Trophoblast cell (in vitro differentiated cells and primary cell): ENCODE measurements at regions not wholly inside any gene's neighbourhood (a gene's known extent, or its start where the extent isn't known, plus 50 kb on each side); places are given as distances from the start of the nearest gene placed in this dataset.

Source experiments
- DNase-seq, 2 donors: peaks; one replicate each; pipeline ENCODE4 v3.0.0-alpha.2; 2016
- H2AFZ ChIP-seq: 2 replicates; pipeline ENCODE4 v1.6.1; 2013; ENCODE audit warnings: low read length, moderate library complexity, mild to moderate bottlenecking; ENCODE audit not compliant: insufficient read depth, poor library complexity
- H2AK5ac ChIP-seq: 2 replicates; pipeline ENCODE4 v1.6.1; 2013; ENCODE audit warnings: mild to moderate bottlenecking, low read length
- H2BK120ac ChIP-seq: 2 replicates; pipeline ENCODE4 v1.6.1; 2013; ENCODE audit warnings: low read length, mild to moderate bottlenecking, moderate library complexity; ENCODE audit not compliant: insufficient read depth, poor library complexity
- H2BK12ac ChIP-seq: 2 replicates; pipeline ENCODE4 v1.6.1; 2013; ENCODE audit warnings: mild to moderate bottlenecking, low read length, moderate library complexity
- H2BK5ac ChIP-seq: 2 replicates; pipeline ENCODE4 v1.6.1; 2013; ENCODE audit warnings: low read length, low read depth, moderate library complexity, mild to moderate bottlenecking; ENCODE audit not compliant: poor library complexity
- H3K14ac ChIP-seq: 2 replicates; pipeline ENCODE4 v1.6.1; 2013; ENCODE audit warnings: mild to moderate bottlenecking, low read length
- H3K18ac ChIP-seq: 2 replicates; pipeline ENCODE4 v1.6.1; 2013; ENCODE audit warnings: mild to moderate bottlenecking, low read length
- H3K23ac ChIP-seq: 2 replicates; pipeline ENCODE4 v1.6.1; 2013; ENCODE audit warnings: low read length
- H3K27ac ChIP-seq: 2 replicates; pipeline ENCODE4 v1.5.1; 2013; ENCODE audit warnings: low read depth, mild to moderate bottlenecking, inconsistent platforms, low read length, moderate library complexity
- H3K27me3 ChIP-seq: 2 replicates; pipeline ENCODE4 v1.6.1; 2013; ENCODE audit warnings: inconsistent platforms, mild to moderate bottlenecking, low read length, moderate library complexity; ENCODE audit not compliant: insufficient read depth
- H3K36me3 ChIP-seq, 2 experiments: 1 replicate in 1 of 2; 2 replicates in 1 of 2; pipeline ENCODE4 v1.6.1; 2013; ENCODE audit warnings: low read length in 2 of 2, mild to moderate bottlenecking in 2 of 2, moderate library complexity in 1 of 2; ENCODE audit not compliant: insufficient read depth in 2 of 2, control insufficient read depth in 1 of 2
- H3K4ac ChIP-seq: 2 replicates; pipeline ENCODE4 v1.6.1; 2013; ENCODE audit warnings: low read depth, mild to moderate bottlenecking, low read length, moderate library complexity
- H3K4me1 ChIP-seq, 2 experiments: 1 replicate in 1 of 2; 2 replicates in 1 of 2; pipeline ENCODE4 v1.6.1; 2013; ENCODE audit warnings: low read length in 2 of 2, mild to moderate bottlenecking in 2 of 2, moderate library complexity in 1 of 2; ENCODE audit not compliant: insufficient read depth in 2 of 2, control insufficient read depth in 1 of 2
- H3K4me2 ChIP-seq: 2 replicates; pipeline ENCODE4 v1.6.1; 2013; ENCODE audit warnings: inconsistent platforms, mild to moderate bottlenecking, low read length, moderate library complexity
- H3K4me3 ChIP-seq: 2 replicates; pipeline ENCODE4 v1.5.1; 2013; ENCODE audit warnings: mild to moderate bottlenecking, low read depth, low read length, inconsistent platforms
- H3K79me1 ChIP-seq: one replicate; pipeline ENCODE4 v1.6.1; 2013; ENCODE audit warnings: low read length
- H3K79me2 ChIP-seq: 2 replicates; pipeline ENCODE4 v1.6.1; 2013; ENCODE audit warnings: low read length, mild to moderate bottlenecking; ENCODE audit not compliant: control insufficient read depth, insufficient read depth, poor library complexity
- H3K9ac ChIP-seq: 2 replicates; pipeline ENCODE4 v1.6.1; 2013; ENCODE audit warnings: mild to moderate bottlenecking, low read length
- H3K9me3 ChIP-seq: 2 replicates; pipeline ENCODE4 v1.6.1; 2013; ENCODE audit warnings: low read depth, mild to moderate bottlenecking, control low read depth, inconsistent platforms, low read length; ENCODE audit not compliant: insufficient read depth
- H4K12ac ChIP-seq: 2 replicates; pipeline ENCODE4 v1.6.1; 2013; ENCODE audit warnings: low read depth, mild to moderate bottlenecking, low read length, moderate library complexity
- H4K8ac ChIP-seq: 2 replicates; pipeline ENCODE4 v1.6.1; 2013; ENCODE audit warnings: low read depth, mild to moderate bottlenecking, low read length, moderate library complexity
- H4K91ac ChIP-seq: one replicate; pipeline ENCODE4 v1.6.1; 2013; ENCODE audit warnings: low read depth, mild to moderate bottlenecking, low read length, moderate library complexity
- WGBS: extraction: QIAGEN DNeasy Blood & Tissue Kit; methylation state at CpG from one replicate; pipeline ENCODE4 v1.1.7; 2013; ENCODE audit warnings: missing lambda C conversion rate; ENCODE audit not compliant: insufficient read length, insufficient coverage; ENCODE audit errors: extremely low coverage; 5-methylcytosine and 5-hydroxymethylcytosine counted together

GRCh38 chr2:187877391-187877790 lies 323.2 kb upstream of the TFPI start:
- Histone ChIP-seq H3K9me3 (no peaks in the 10 kb centered on the region), H4K12ac (no peak overlapping the region)

GRCh38 chr2:187878112-187878511 lies 323.9 kb upstream of the TFPI start:
- Histone ChIP-seq H2AFZ (no peak overlapping the region), H3K4me3 (no peak overlapping the region), H3K14ac (no peak overlapping the region), H3K9ac (no peak overlapping the region), H3K79me2 (no peaks in the 10 kb centered on the region), H3K4me2 (no peak overlapping the region), H4K91ac (no peak overlapping the region), H2BK12ac (no peak overlapping the region), H3K23ac (no peak overlapping the region), H3K4me1 (no peaks in the 10 kb centered on the region), H3K36me3 (no peaks in the 10 kb centered on the region), H3K27me3 (no peaks in the 10 kb centered on the region), H2BK5ac (no peak overlapping the region), H3K18ac (no peak overlapping the region), H2AK5ac (no peak overlapping the region), H3K27ac (no peak overlapping the region), H2BK120ac (no peak overlapping the region), H3K4ac (no peak overlapping the region), H3K79me1 (no peaks in the 10 kb centered on the region), H3K9me3 (no peaks in the 10 kb centered on the region), H4K8ac (no peak overlapping the region), H4K12ac (no peak overlapping the region)
- no CpG with 5 or more reads among the region's 1 CpG for WGBS
- DNase-seq, result no peak

More at GRCh38 chr2:187877391-187877790, 323.2 kb upstream of the TFPI start:
- H3K4me1 ChIP-seq, result no peaks in the 10 kb centered on the region
- no peak overlapping the region for H3K4me2 ChIP-seq
- H3K9ac ChIP-seq, result no peak overlapping the region
- no peak overlapping the region for H2BK12ac ChIP-seq
- no peak overlapping the region for H2AK5ac ChIP-seq
- H3K18ac ChIP-seq, result no peak overlapping the region
- H4K8ac ChIP-seq, result no peak overlapping the region
- no peak overlapping the region for H4K91ac ChIP-seq
- H2AFZ ChIP-seq, result no peak overlapping the region
- no peaks in the 10 kb centered on the region for H3K79me1 ChIP-seq
- no peak overlapping the region for H3K4me3 ChIP-seq
- H3K4ac ChIP-seq, result no peak overlapping the region
- no peak for DNase-seq
- H3K79me2 ChIP-seq, result no peaks in the 10 kb centered on the region
- H3K27ac ChIP-seq, result no peak overlapping the region
- no peaks in the 10 kb centered on the region for H3K27me3 ChIP-seq
- no peak overlapping the region for H2BK120ac ChIP-seq
- no peak overlapping the region for H2BK5ac ChIP-seq
- no peak overlapping the region for H3K14ac ChIP-seq
- H3K23ac ChIP-seq, result no peak overlapping the region
- no peaks in the 10 kb centered on the region for H3K36me3 ChIP-seq

- Histone ChIP-seq H3K36me3 (no peaks in the 10 kb centered on the region), H4K12ac (no peak overlapping the region), H3K4me3 (no peak overlapping the region), H2BK5ac (no peak overlapping the region), H3K79me2 (no peaks in the 10 kb centered on the region), H3K27me3 (no peaks in the 10 kb centered on the region), H3K4ac (no peak overlapping the region), H2AFZ (no peak overlapping the region), H3K4me2 (no peak overlapping the region), H2BK120ac (no peak overlapping the region), H3K79me1 (no peaks in the 10 kb centered on the region), H4K8ac (no peak overlapping the region), H4K91ac (no peak overlapping the region), H3K4me1 (no peaks in the 10 kb centered on the region), H2BK12ac (no peak overlapping the region), H2AK5ac (no peak overlapping the region), H3K9ac (no peak overlapping the region), H3K18ac (no peak overlapping the region), H3K23ac (no peak overlapping the region), H3K9me3 (no peaks in the 10 kb centered on the region), H3K14ac (no peak overlapping the region), H3K27ac (no peak overlapping the region)
- WGBS, result no CpG with 5 or more reads among the region's 7 CpGs
- no peak for DNase-seq
Observed at GRCh38 chr2:187879491-187879890, 325.3 kb upstream of the TFPI start.

- Histone ChIP-seq H2BK12ac (no peak overlapping the region), H3K79me1 (no peaks in the 10 kb centered on the region)
- WGBS, result no CpG with 5 or more reads among the region's 1 CpG
Observed at GRCh38 chr2:187884003-187884402, 329.8 kb upstream of the TFPI start.

More at GRCh38 chr2:187884003-187884402, 329.8 kb upstream of the TFPI start:
- Histone ChIP-seq H3K23ac (no peak overlapping the region), H2BK120ac (no peak overlapping the region), H4K12ac (no peak overlapping the region), H2AK5ac (no peak overlapping the region), H4K91ac (no peak overlapping the region), H3K79me2 (no peaks in the 10 kb centered on the region), H3K9me3 (no peaks in the 10 kb centered on the region), H3K4me1 (no peaks in the 10 kb centered on the region), H2BK5ac (no peak overlapping the region), H3K27ac (no peak overlapping the region), H3K9ac (no peak overlapping the region), H3K27me3 (no peaks in the 10 kb centered on the region), H3K36me3 (no peaks in the 10 kb centered on the region), H3K18ac (no peak overlapping the region), H3K14ac (no peak overlapping the region), H3K4me3 (no peak overlapping the region), H3K4me2 (no peak overlapping the region), H3K4ac (no peak overlapping the region), H4K8ac (no peak overlapping the region), H2AFZ (no peak overlapping the region)
- no peak for DNase-seq
